Endothelial cell of umbilical vein (primary cell): ENCODE measurements at regions not wholly inside any gene's neighbourhood (a gene's known extent, or its start where the extent isn't known, plus 50 kb on each side); places are given as distances from the start of the nearest gene placed in this dataset.

Experiments
- BruUV-seq: library from RNA; stranded (reverse); fragments of 400-500 nt; replicated peaks from 2 replicates; lab custom pipeline; 2021; lab: Mats Ljungman, UMichigan
- CTCF ChIA-PET: fragments of 300-600, 350-600 bp; sonication (Branson Sonifier 250); formaldehyde crosslinking; loops from one replicate; lab custom pipeline; 2021; ENCODE audit warnings: antibody characterized with exemption, inconsistent platforms; lab: Charles Lee
- POLR2A ChIA-PET: fragments of 300-600, 350-600 bp; sonication (Branson Sonifier 250); formaldehyde crosslinking; loops from one replicate; lab custom pipeline; 2021; ENCODE audit warnings: antibody characterized with exemption, inconsistent platforms; lab: Charles Lee
- DNase-seq: peaks from one replicate; pipeline ENCODE4 v3.0.0-alpha.2; 2011; ENCODE audit warnings: low read depth, low spot score
- FAIRE-seq: peaks from 2 replicates; lab custom pipeline; 2011; peaks lifted over from hg19 to GRCh38; lab: Jason Lieb, UNC
- H2AFZ ChIP-seq: 2 replicates; pipeline ENCODE4 v1.6.0; 2012; ENCODE audit warnings: low read depth, low read length, control low read depth, inconsistent platforms
- H3K27ac ChIP-seq: 2 replicates; pipeline ENCODE4 v1.5.1; 2011; ENCODE audit warnings: low read depth, mild to moderate bottlenecking, control low read depth, low read length, moderate library complexity; ENCODE audit not compliant: insufficient read depth
- H3K27me3 ChIP-seq, 2 experiments: 2 replicates each; pipeline versions ENCODE4 v1.6.0 to v1.6.1; 2011; ENCODE audit warnings: low read length in 2 of 2, mixed read lengths in 1 of 2; ENCODE audit not compliant: control insufficient read depth in 2 of 2, insufficient read depth in 2 of 2
- H3K36me3 ChIP-seq, 2 experiments: 2 replicates in 1 of 2; 3 replicates in 1 of 2; pipeline ENCODE4 v1.5.1; 2011; ENCODE audit warnings: low read length in 2 of 2, mild to moderate bottlenecking in 1 of 2, moderate library complexity in 1 of 2; ENCODE audit not compliant: control insufficient read depth in 2 of 2, insufficient read depth in 2 of 2; ENCODE audit errors: extremely low read depth in 1 of 2
- H3K4me1 ChIP-seq: 3 replicates; pipeline ENCODE4 v1.5.1; 2011; ENCODE audit warnings: mild to moderate bottlenecking, low read length; ENCODE audit not compliant: control insufficient read depth, insufficient read depth; ENCODE audit errors: extremely low read depth
- H3K4me2 ChIP-seq: 2 replicates; pipeline ENCODE4 v1.6.1; 2011; ENCODE audit warnings: low read length, control low read depth, mixed read lengths; ENCODE audit not compliant: insufficient read depth
- H3K4me3 ChIP-seq, 3 experiments: fragments of 200-600 bp in 1 of 3; sonication (generic), shearing (Covaris generic) in 1 of 3; replicated peaks in 1 of 3; 2 replicates each; pipeline ENCODE4 v1.5.1; 2011 to 2016; ENCODE audit warnings: control low read depth in 3 of 3, low read length in 3 of 3, mild to moderate bottlenecking in 2 of 3, inconsistent platforms in 1 of 3, low read depth in 1 of 3, moderate library complexity in 1 of 3; ENCODE audit not compliant: insufficient read depth in 1 of 3
- H3K79me2 ChIP-seq: 2 replicates; pipeline ENCODE4 v1.6.0; 2012; ENCODE audit warnings: low read length, inconsistent platforms; ENCODE audit not compliant: control insufficient read depth, insufficient read depth
- H3K9ac ChIP-seq: replicated peaks from 2 replicates; pipeline ENCODE3; 2011; ENCODE audit warnings: low read length, control low read depth; ENCODE audit not compliant: insufficient read depth; ENCODE audit errors: extremely low read depth
- H3K9me1 ChIP-seq: replicated peaks from 3 replicates; pipeline ENCODE4 v1.6.0; 2011; ENCODE audit warnings: mild to moderate bottlenecking, low read length; ENCODE audit not compliant: control insufficient read depth, insufficient read depth; ENCODE audit errors: extremely low read depth
- H3K9me3 ChIP-seq: replicated peaks from 2 replicates; pipeline ENCODE4 v1.5.1; 2012; ENCODE audit warnings: low read length, inconsistent platforms; ENCODE audit not compliant: control insufficient read depth, insufficient read depth
- H4K20me1 ChIP-seq: replicated peaks from 2 replicates; pipeline ENCODE3; 2011; ENCODE audit warnings: mild to moderate bottlenecking, low read length; ENCODE audit not compliant: control insufficient read depth, insufficient read depth; ENCODE audit errors: extremely low read depth
- GATA2 ChIP-seq: IDR thresholded peaks from 2 replicates; pipeline ENCODE4 v1.7.0; 2011; ENCODE audit warnings: low read depth, mild to moderate bottlenecking, moderate library complexity, mixed read lengths, low read length; ENCODE audit not compliant: insufficient read length, insufficient read depth
- JUN ChIP-seq: IDR thresholded peaks from 2 replicates; pipeline ENCODE4 v1.6.1; 2011; ENCODE audit warnings: borderline replicate concordance, low read depth; ENCODE audit not compliant: insufficient read length, insufficient read depth
- MYC ChIP-seq: IDR thresholded peaks from one replicate; pipeline ENCODE4 v1.6.1; 2011; ENCODE audit warnings: mild to moderate bottlenecking, low read depth, low read length
- POLR2A ChIP-seq: IDR thresholded peaks from 2 replicates; pipeline ENCODE4 v1.6.1; 2012; ENCODE audit warnings: low read depth, mild to moderate bottlenecking, control low read depth, low read length
- dilution Hi-C: fragments of 300-500 bp; cut with MboI; formaldehyde crosslinking; loops from one replicate; pipeline ENCODE4 v1.15.0; 2019; ENCODE audit warnings: low sequenced_read_pairs; ENCODE audit not compliant: extremely low pct_ligation_motif_present
- intact Hi-C: fragments of 100-400 bp; cut with micrococcal nuclease; formaldehyde crosslinking; loops from one replicate; pipeline ENCODE4 v1.10.0; 2022
- TF ChIP-seq, protein P1 (sequence below), 2 donors: IDR thresholded peaks; 1 replicate in 1 of 2; 2 replicates in 1 of 2; pipeline ENCODE4 v1.5.1; 2011; ENCODE audit warnings: low read length in 2 of 2, mild to moderate bottlenecking in 2 of 2, moderate library complexity in 2 of 2, control low read depth in 1 of 2, inconsistent platforms in 1 of 2, low read depth in 1 of 2; ENCODE audit not compliant: insufficient read depth in 1 of 2; ENCODE audit errors: extremely low read depth in 1 of 2
- TF ChIP-seq, protein P2 (sequence below): IDR thresholded peaks from 2 replicates; pipeline ENCODE4 v1.6.1; 2011; ENCODE audit not compliant: insufficient read depth, insufficient read length

DNA sequence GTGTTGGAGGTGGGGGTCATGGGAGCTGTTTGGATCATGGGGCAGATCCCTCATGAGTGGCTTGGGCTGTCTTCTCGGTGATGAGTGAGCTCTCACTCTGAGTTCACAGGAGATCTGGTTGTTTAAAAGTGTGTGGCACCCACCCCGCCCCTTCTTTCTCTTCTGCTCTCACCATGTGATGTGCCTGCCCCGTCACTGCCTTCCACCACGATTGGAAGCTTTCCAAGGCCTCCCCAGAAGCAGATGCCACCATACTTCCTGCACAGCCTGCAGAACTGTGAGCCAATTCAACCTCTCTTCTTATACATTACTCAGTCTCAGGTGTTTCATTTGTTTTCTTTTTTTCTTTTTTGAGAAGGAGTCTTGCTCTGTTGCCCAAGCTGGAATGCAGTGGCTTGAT, 170.0 kb downstream of the PTPN20 start:
- ChIA-PET CTCF (interaction anchor here (1.7 kb wide), 1 partner anchor 34 kb away, joined by 4 read pairs; no protein-coding TSS in a partner anchor), POLR2A (no interaction called here)
- dilution Hi-C loops, result no loop called here

DNA sequence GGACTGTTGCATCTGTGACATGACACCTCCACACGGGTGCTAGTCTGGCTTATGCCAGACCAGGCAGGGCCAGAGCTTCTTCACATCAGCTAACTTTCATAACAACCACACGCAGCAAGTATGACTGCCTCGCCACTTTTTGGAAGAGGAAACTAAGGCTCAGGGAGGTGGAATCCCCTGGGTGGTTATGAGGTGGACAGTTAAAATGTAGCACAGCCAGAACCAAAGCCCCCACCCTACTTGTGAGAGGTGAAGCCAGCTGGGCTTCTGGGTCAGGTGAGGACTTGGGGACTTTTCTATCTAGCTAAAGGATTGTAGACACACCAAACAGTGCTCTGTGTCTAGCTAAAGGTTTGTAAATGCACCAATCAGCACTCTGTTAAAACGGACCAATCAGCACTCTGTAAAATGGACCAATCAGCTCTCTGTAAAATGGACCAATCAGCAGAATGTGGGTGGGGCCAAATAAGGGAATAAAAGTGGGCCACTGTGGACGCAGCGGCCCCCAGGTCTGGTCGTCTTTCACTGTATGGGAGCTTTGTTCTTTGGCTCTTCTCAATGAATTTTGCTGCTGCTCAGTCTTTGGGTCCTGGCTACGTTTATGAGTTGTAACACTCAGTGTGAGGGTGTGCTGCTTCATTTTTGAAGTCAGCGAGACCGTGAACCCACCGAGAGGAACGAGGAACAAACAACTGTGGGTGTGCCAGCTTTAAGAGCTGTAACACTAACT, 171.0 kb downstream of the PTPN20 start:
- dilution Hi-C loops (no loop called here), intact Hi-C loops (no loop called here)
- Histone ChIP-seq H3K27ac (no peak overlapping the region), H3K27me3 (no peaks in the 10 kb centered on the region), H3K79me2 (no peaks in the 10 kb centered on the region), H3K9me1 (no peaks in the 10 kb centered on the region), H3K4me1 (no peaks in the 10 kb centered on the region), H4K20me1 (no peaks in the 10 kb centered on the region), H3K4me3 (no peak overlapping the region), H3K9me3 (no peaks in the 10 kb centered on the region), H3K36me3 (no peaks in the 10 kb centered on the region), H3K9ac (no peak overlapping the region), H2AFZ (no peak overlapping the region), H3K4me2 (no peak overlapping the region)
- DNase-seq (no peak), FAIRE-seq (no peak)
- no peak for TF ChIP-seq JUN
- TF ChIP-seq MYC, result no peak
- TF ChIP-seq POLR2A, result no peak
- TF ChIP-seq, protein P1, sequence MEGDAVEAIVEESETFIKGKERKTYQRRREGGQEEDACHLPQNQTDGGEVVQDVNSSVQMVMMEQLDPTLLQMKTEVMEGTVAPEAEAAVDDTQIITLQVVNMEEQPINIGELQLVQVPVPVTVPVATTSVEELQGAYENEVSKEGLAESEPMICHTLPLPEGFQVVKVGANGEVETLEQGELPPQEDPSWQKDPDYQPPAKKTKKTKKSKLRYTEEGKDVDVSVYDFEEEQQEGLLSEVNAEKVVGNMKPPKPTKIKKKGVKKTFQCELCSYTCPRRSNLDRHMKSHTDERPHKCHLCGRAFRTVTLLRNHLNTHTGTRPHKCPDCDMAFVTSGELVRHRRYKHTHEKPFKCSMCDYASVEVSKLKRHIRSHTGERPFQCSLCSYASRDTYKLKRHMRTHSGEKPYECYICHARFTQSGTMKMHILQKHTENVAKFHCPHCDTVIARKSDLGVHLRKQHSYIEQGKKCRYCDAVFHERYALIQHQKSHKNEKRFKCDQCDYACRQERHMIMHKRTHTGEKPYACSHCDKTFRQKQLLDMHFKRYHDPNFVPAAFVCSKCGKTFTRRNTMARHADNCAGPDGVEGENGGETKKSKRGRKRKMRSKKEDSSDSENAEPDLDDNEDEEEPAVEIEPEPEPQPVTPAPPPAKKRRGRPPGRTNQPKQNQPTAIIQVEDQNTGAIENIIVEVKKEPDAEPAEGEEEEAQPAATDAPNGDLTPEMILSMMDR (IDR thresholded peaks at IDR 0.05; ENCODE audit: extremely low read depth in 1 of 2, insufficient read depth in 1 of 2, low read depth in 1 of 2, low read length in 2 of 2), result no peak
- POLR2A ChIA-PET, result no interaction called here
- CTCF ChIA-PET, result interaction anchor here (1.7 kb wide), 1 partner anchor 35 kb away, joined by 4 read pairs; no protein-coding TSS in a partner anchor
- BruUV-seq, result no TSS peak

More for the DNA sequence above, 170.0 kb downstream of the PTPN20 start:
- no peak overlapping the region for H3K4me2 ChIP-seq
- no peak for FAIRE-seq
- no TSS peak for BruUV-seq
- H3K9ac ChIP-seq, result no peak overlapping the region
- H3K36me3 ChIP-seq, result no peaks in the 10 kb centered on the region
- intact Hi-C loops, result no loop called here
- no peaks in the 10 kb centered on the region for H3K9me1 ChIP-seq
- TF ChIP-seq GATA2, result no peak
- TF ChIP-seq, protein P2, sequence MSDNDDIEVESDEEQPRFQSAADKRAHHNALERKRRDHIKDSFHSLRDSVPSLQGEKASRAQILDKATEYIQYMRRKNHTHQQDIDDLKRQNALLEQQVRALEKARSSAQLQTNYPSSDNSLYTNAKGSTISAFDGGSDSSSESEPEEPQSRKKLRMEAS, result no peak
- TF ChIP-seq MYC, result no peak
- H4K20me1 ChIP-seq, result no peaks in the 10 kb centered on the region
- H2AFZ ChIP-seq, result no peak overlapping the region
- DNase-seq, result no peak
- no peaks in the 10 kb centered on the region for H3K4me1 ChIP-seq
- no peaks in the 10 kb centered on the region for H3K27me3 ChIP-seq
- no peak overlapping the region for H3K27ac ChIP-seq
- no peaks in the 10 kb centered on the region for H3K79me2 ChIP-seq
- H3K9me3 ChIP-seq, result no peaks in the 10 kb centered on the region
- H3K4me3 ChIP-seq, result no peak overlapping the region
